ENCODE measurements at regions not wholly inside any gene's neighbourhood (a gene's known extent, or its start where the extent isn't known, plus 50 kb on each side); places are given as distances from the start of the nearest gene placed in this dataset.

DNA sequence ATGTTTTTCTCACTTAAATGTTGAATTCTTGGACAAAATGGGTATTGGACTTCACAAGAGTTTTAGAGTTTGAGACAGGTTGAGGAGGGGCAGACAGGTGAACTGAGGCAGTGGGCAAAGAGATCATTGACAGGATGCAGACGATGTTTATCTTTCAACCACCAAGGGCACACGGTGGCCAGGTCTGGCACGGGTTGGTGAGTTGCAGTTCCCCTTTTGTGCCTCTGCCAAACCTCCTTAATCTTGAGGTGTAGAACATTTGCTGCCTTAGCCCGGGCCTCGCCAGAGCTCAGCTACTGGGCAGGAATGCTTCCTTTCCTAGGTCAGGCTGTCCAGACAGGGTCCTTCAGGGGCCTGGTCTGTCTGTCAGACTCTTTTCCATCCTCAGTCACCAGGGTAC lies 567.4 kb upstream of the SOX9 start:
- no peaks in the 10 kb centered on the region for H3K23me2 ChIP-seq (ENCODE audit: low read depth, low read length)
- H2BK5ac ChIP-seq (ENCODE audit: low read depth, low read length), result no peak overlapping the region
- FAIRE-seq, result no peak
- 87% methylated on average over 5 of the region's 5 CpGs; no CpG with 5 or more reads in 1 of the 2 experiments for WGBS, 2 experiments (ENCODE audit: extremely low coverage in 1 of 2, insufficient coverage in 1 of 2, insufficient read length in 1 of 2, insufficient replicate concordance in 2 of 2, low coverage in 1 of 2, low lambda C conversion rate in 2 of 2, missing lambda C conversion rate in 1 of 2)
- H2BK15ac ChIP-seq (ENCODE audit: low read length), result no peak overlapping the region
- no peak overlapping the region for H2BK120ac ChIP-seq (replicated peaks; ENCODE audit: low read depth, low read length)
- ChIA-PET POLR2A (ENCODE audit: partially characterized antibody) (no interaction called here), CTCF (ENCODE audit: partially characterized antibody) (no interaction called here)
- H3K36me3 ChIP-seq (ENCODE audit: control insufficient read depth in 2 of 4, insufficient read depth in 4 of 4, low read length in 3 of 4), result no peaks in the 10 kb centered on the region
- no peaks in the 10 kb centered on the region for H3K79me2 ChIP-seq (ENCODE audit: control insufficient read depth in 1 of 2, insufficient read depth in 2 of 2, low read length in 2 of 2)
- H3K56ac ChIP-seq (replicated peaks; ENCODE audit: insufficient read length, low read depth, low read length), result no peak overlapping the region
- H4K8ac ChIP-seq (ENCODE audit: extremely low read depth, insufficient read depth, low read length), result no peak overlapping the region
- DNase-seq (ENCODE audit: low read depth in 1 of 2, low spot score in 2 of 2), result no peak
- H3K18ac ChIP-seq (ENCODE audit: extremely low read depth, low read length), result no peak overlapping the region
- H3K9me3 ChIP-seq (ENCODE audit: insufficient read depth in 2 of 2, low read depth in 1 of 2, low read length in 1 of 2), result no peaks in the 10 kb centered on the region
- H4K5ac ChIP-seq (ENCODE audit: insufficient read length, low read depth, low read length), result no peak overlapping the region
- no peaks in the 10 kb centered on the region for H3K79me1 ChIP-seq (ENCODE audit: low read depth, low read length)
- no peak overlapping the region for H3K9ac ChIP-seq (replicated peaks in 1 of 4; ENCODE audit: extremely low read depth in 1 of 4, low read depth in 3 of 4, low read length in 3 of 4)
- H3K4me2 ChIP-seq (ENCODE audit: insufficient read depth in 1 of 2, low read depth in 2 of 2, low read length in 2 of 2), result no peak overlapping the region
- no peaks in the 10 kb centered on the region for H4K20me1 ChIP-seq (replicated peaks in 1 of 2; ENCODE audit: control insufficient read depth in 1 of 2, insufficient read depth in 2 of 2, low read length in 2 of 2)
- H4K91ac ChIP-seq (replicated peaks; ENCODE audit: insufficient read length, low read length), result no peak overlapping the region
- no peak overlapping the region for H2BK20ac ChIP-seq (ENCODE audit: low read length)
- H3K27me3 ChIP-seq (replicated peaks in 1 of 4; ENCODE audit: control insufficient read depth in 3 of 4, extremely low read depth in 1 of 4, insufficient read depth in 3 of 4, low read length in 3 of 4), result no peaks in the 10 kb centered on the region
- H2AFZ ChIP-seq (ENCODE audit: low read length), result no peak overlapping the region
- H2AK5ac ChIP-seq (ENCODE audit: low read depth, low read length), result no peak overlapping the region
- H3K27ac ChIP-seq (ENCODE audit: low read depth, low read length), result no peak overlapping the region
- H2BK12ac ChIP-seq (ENCODE audit: low read depth, low read length), result no peak overlapping the region
- no peak overlapping the region for H3K23ac ChIP-seq (ENCODE audit: insufficient read length)
- no peak overlapping the region for H3K14ac ChIP-seq (ENCODE audit: insufficient read length)
- H3K4me3 ChIP-seq (ENCODE audit: extremely low read depth in 1 of 4, insufficient read depth in 2 of 4, low read depth in 3 of 4, low read length in 4 of 4), result no peak overlapping the region
- H3K4ac ChIP-seq (replicated peaks; ENCODE audit: insufficient read length, low read depth, low read length), result no peak overlapping the region
- no peaks in the 10 kb centered on the region for H3K4me1 ChIP-seq (replicated peaks in 1 of 4; ENCODE audit: control insufficient read depth in 3 of 4, insufficient read depth in 4 of 4, low read length in 3 of 4)
- TF ChIP-seq TAF7 (optimal IDR thresholded peaks at IDR 0.05; ENCODE audit: borderline replicate concordance, low read depth, low read length), result no peak
- TF ChIP-seq BCL11A (IDR thresholded peaks at IDR 0.05; ENCODE audit: low read depth in 2 of 2, low read length in 2 of 2), result no peak
- no peak for TF ChIP-seq CHD2 (IDR thresholded peaks at IDR 0.05; ENCODE audit: low read length)
- TF ChIP-seq RBBP5 (IDR thresholded peaks at IDR 0.05; ENCODE audit: borderline replicate concordance, low read depth, low read length), result no peak
- TF ChIP-seq SRF (IDR thresholded peaks at IDR 0.05; ENCODE audit: low read depth, low read length), result no peak
- no peak for TF ChIP-seq TEAD4 (IDR thresholded peaks at IDR 0.05; ENCODE audit: low read depth, low read length)
